PC-9 (cell line): ENCODE measurements at regions not wholly inside any gene's neighbourhood (a gene's known extent, or its start where the extent isn't known, plus 50 kb on each side); places are given as distances from the start of the nearest gene placed in this dataset.

Experiments
- CTCF ChIP-seq: fragments of 200-600 bp; sonication (generic); conservative IDR thresholded peaks from 2 replicates; pipeline ENCODE4 v1.6.1; 2017; ENCODE audit warnings: mixed run types, antibody characterized with exemption, mild to moderate bottlenecking, moderate library complexity
- EZH2 ChIP-seq: fragments of 200-600 bp; sonication (generic); IDR thresholded peaks from 2 replicates; pipeline ENCODE4 v1.8.0; 2017; ENCODE audit warnings: antibody characterized with exemption, low read depth

DNA sequence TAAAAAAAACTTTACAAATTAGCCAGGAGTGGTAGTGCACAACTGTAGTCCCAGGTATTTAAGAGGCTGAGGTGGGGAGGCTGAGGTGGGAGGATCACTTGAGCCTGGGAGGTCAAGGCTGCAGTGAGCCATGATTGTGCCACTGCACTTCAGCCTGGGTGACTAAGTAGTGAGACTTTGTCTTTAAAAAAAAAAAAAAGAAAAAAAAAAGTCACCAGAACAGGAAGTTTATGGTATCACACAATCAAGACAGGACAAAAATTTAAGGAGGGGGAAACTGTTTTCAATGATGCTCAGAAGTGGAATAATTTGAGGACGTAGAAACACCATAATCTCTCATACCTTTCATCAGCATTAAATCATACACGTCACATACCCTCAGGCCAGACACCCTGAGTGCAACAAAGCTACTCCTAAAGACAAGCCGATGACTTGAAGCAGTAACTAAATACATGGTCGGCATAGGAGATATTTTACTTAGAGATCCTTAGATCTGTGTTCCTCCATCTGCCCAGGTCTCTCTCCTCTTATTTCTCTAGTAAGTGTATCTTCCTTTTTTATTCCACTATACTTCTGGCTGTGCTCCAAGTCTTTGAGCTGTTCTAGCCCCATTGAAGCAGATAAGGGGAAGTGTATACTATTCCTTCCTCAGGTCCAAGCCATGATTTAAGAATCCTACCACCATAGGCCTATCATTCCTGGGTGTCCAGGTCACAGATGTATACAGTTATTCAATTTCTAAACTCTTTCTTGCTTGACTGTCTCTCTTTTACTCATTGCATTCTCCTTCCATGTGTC is 91.3 kb upstream of the APC start:
- no peak for TF ChIP-seq CTCF
- no peak for TF ChIP-seq EZH2
